ENCODE measurements at regions not wholly inside any gene's neighbourhood (a gene's known extent, or its start where the extent isn't known, plus 50 kb on each side); places are given as distances from the start of the nearest gene placed in this dataset.

GRCh38 chr13:58542530-58542929 is 911.0 kb downstream of the PCDH17 start:
- DNase-seq: no peak

GRCh38 chr13:58547419-58547818 is 915.9 kb downstream of the PCDH17 start:
- DNase-seq: no peak

- no peak for DNase-seq
Measured at GRCh38 chr13:58566176-58566575, 934.6 kb downstream of the PCDH17 start.

- no peak for DNase-seq
Measured at GRCh38 chr13:58573743-58574142, 942.2 kb downstream of the PCDH17 start.

- no peak for DNase-seq
Measured at GRCh38 chr13:58574791-58575190, 943.2 kb downstream of the PCDH17 start.

GRCh38 chr13:58579468-58579867 is 947.9 kb downstream of the PCDH17 start:
- DNase-seq: no peak

GRCh38 chr13:58583966-58584365 is 952.4 kb downstream of the PCDH17 start:
- no peak for DNase-seq

- no peak for DNase-seq
Measured at GRCh38 chr13:58584610-58585009, 953.1 kb downstream of the PCDH17 start.

- no peak for DNase-seq
Measured at GRCh38 chr13:58587183-58587582, 955.6 kb downstream of the PCDH17 start.

GRCh38 chr13:58592052-58592451 is 960.5 kb downstream of the PCDH17 start:
- no peak for DNase-seq

- no peak for DNase-seq
Measured at GRCh38 chr13:58592786-58593185, 961.2 kb downstream of the PCDH17 start.

GRCh38 chr13:58594747-58595600 is 963.4 kb downstream of the PCDH17 start:
- no peak for DNase-seq

- no peak for DNase-seq
Measured at GRCh38 chr13:58597552-58597951, 966.0 kb downstream of the PCDH17 start.

- DNase-seq: no peak
Measured at GRCh38 chr13:58598241-58598640, 966.7 kb downstream of the PCDH17 start.

- no peak for DNase-seq
Measured at GRCh38 chr13:58611117-58611516, 979.6 kb downstream of the PCDH17 start.

- DNase-seq: no peak
Measured at GRCh38 chr13:58617880-58618665, 986.5 kb downstream of the PCDH17 start.

GRCh38 chr13:58619396-58620113 is 988.0 kb downstream of the PCDH17 start:
- DNase-seq: no peak

- no peak for DNase-seq
Measured at GRCh38 chr13:58620176-58620575, 988.6 kb downstream of the PCDH17 start.

- no peak for DNase-seq
Measured at GRCh38 chr13:58625703-58626389, 994.3 kb downstream of the PCDH17 start.

GRCh38 chr13:58630794-58631193 is 999.2 kb downstream of the PCDH17 start:
- no peak for DNase-seq

GRCh38 chr13:58633226-58633625 is 1001.7 kb downstream of the PCDH17 start:
- DNase-seq: no peak

GRCh38 chr13:58655086-58655485 is 1023.5 kb downstream of the PCDH17 start:
- no peak for DNase-seq

- no peak for DNase-seq
Measured at GRCh38 chr13:58660826-58661225, 1029.3 kb downstream of the PCDH17 start.

Measured in effector CD8-positive, alpha-beta T cell (primary cell).